Renal cortex interstitium (tissue), 11 donors: ENCODE measurements at regions not wholly inside any gene's neighbourhood (a gene's known extent, or its start where the extent isn't known, plus 50 kb on each side); places are given as distances from the start of the nearest gene placed in this dataset.
A peak's percentile ranks its signal among the peaks of the same experiment; 100 is the strongest.
"Not testable (repeated sequence)": the region's sequence is repeated elsewhere in the genome, so short reads cannot be mapped to it uniquely, and the experiment has no call there.

Source experiments
- DNase-seq, 11 donors: peaks; one replicate each; pipeline ENCODE4 v3.0.0-alpha.2; 2013; ENCODE audit warnings: low read depth in 9 of 11, low spot score in 4 of 11; ENCODE audit errors: extremely low read depth in 1 of 11

GRCh38 chr7:70895337-70896200, 236.4 kb upstream of the GALNT17 start:
- not testable (repeated sequence) for DNase-seq

GRCh38 chr7:70907259-70908247, 224.4 kb upstream of the GALNT17 start:
- no peak for DNase-seq

- no peak for DNase-seq
Measured at GRCh38 chr7:70913924-70914323, 218.0 kb upstream of the GALNT17 start.

DNA sequence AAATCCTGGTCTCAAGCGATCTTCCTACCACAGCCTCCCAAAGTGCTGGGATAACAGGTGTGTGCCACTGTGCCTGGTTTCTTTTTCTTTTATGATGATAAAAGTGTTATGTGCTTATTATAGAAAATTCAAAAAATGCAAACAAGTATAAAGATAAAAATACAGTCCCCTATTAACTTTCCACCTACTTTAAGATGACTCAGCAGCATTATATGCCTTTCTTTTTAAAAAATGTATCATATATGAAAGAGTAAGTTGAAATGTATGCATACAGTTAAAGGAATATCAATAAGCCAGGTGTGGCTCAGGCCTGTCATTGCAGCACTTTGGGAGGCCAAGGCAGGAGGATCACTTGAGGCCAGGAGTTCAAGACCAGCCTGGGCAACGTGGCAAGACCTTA, 216.9 kb upstream of the GALNT17 start:
- no peak for DNase-seq

- no peak for DNase-seq
Measured at GRCh38 chr7:70919481-70920073, 212.4 kb upstream of the GALNT17 start.

- peak; percentile 52 to 85 (median 62) for DNase-seq
Measured at GRCh38 chr7:70920876-70921275, 211.1 kb upstream of the GALNT17 start.

DNA sequence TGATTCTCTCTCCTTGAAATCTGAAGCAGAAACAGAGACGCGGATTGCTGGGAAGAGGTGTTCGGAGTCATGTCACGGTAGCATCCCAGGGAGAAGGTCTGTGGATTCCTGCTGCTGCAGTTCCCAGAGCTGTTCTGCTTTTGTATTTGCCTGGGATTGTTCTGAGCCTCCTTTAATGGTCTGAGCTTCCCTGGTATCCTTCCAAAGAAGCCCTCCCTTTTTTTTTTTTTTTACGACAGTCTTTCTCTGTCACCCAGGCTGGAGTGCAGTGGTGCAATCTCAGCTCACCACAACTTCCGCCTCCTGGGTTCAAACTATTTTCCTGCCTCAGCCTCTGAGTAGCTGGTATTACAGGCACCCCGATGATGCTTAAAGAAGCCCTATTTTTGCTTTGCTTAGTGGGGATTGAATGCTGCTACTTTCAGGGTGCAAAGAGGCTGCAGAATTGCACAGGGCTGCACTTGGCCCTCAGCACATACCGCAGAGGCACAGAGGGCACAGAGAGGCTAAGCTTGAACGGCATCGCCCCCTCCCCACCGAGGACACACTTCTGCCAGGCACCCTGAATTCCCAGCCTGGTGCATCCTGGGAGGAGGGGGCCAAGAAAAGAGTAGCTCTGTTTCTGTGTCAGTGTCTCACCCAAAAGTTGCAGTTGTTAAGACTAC, 208.6 kb upstream of the GALNT17 start:
- DNase-seq, result peak in 2 of 11 donors; percentile 6 to 8

GRCh38 chr7:70925411-70926115, 206.4 kb upstream of the GALNT17 start:
- no peak for DNase-seq

- DNase-seq, result peak; percentile 13 to 57 (median 35)
Measured at GRCh38 chr7:70926666-70927065, 205.3 kb upstream of the GALNT17 start.

DNA sequence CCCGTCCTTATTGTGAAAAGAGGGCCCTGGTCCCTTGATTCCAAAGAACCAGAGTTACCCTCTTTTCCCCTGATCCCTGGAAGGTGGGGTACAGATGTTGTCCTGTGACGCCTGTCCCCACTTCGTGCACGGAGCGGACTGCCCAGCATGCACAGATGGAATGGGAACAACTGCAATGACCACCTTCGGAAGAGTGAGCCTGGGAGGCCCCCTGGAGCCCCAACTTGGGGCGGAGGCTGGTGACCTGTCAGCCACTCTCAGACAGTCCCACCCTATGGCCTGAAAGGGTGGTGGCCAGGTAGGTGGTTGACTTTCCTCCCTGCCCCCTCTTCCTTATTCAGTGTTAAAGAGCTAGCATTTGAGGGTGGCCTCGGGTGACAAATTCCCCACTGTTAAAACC, 196.6 kb upstream of the GALNT17 start:
- DNase-seq, result no peak

DNA sequence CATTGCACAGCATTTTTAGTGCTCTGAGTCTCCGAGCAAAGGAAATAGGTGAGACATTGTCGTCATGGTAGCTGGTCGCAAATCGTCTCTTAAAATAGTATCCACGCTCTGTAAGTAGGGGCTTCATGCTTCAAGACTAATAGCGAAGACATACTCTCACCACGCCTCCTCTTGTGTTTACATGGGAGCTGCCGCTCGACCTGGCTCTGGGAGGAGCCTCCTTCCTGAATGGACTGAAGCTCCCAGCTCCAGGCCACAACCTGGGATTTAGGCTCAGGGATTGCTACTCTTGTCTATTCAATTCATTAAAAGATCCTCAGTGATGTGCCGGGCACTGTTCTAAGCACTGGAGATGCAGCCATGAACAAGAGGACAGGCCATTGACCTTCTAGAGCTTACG, 196.1 kb upstream of the GALNT17 start:
- no peak for DNase-seq

GRCh38 chr7:70937424-70937823, 194.5 kb upstream of the GALNT17 start:
- DNase-seq, result no peak

DNA sequence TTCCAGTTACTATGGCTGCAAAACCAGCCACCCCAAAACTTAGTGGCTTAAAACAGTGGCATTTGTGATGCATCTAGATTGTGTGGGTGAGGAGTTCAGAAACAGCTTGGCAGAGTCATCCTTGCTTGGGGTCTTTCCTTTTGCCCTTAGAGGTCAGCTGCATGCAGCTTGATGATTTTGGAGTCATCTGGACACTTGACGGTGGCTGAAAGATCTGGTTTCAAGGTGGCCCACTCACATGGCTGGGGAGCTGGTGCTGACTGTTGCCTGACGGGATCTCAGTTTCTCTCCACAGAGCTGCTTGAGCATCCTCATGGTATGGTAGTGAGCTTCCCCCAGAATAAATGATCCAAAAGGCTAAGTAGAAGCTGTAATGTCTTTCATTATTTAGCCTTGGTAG, 191.3 kb upstream of the GALNT17 start:
- no peak for DNase-seq

DNA sequence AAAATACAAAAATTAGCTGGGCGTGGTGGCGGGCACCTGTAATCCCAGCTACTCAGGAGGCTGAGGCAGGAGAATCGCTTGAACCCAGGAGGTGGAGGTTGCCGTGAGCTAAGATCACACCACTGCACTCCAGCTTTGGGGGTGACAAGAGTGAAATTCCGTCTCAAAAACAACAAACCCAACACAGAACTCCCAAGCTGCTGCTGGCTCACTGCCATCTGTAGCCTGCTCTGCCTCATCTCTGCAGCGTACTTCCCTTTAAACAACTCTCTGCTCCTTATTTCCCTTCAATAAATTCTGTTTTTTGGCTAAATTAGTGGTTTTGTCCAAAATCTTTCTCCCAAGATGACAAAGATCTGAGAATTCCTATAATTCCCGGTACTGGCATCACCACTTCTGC, 189.2 kb upstream of the GALNT17 start:
- DNase-seq, result peak in 1 of 11 donors; percentile 9

DNA sequence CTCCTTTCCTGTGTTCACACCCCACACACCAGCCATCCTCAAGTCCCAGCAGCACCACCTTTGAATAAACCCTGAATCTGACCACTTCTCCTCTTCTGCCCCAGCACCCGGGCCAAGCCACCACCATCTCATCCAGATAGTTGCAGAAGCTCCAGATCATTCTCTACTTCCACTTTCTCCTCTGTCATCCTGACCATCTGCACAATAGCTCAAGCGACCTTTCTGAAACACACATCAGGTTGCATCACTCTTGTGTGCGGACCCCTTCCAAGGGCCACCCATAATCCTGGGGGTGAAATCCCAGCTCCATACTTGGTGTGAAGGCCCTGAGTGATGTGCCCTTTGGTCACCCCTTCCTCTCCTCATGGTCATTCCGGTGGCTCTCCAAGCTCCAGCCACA, 187.4 kb upstream of the GALNT17 start:
- no peak for DNase-seq

DNA sequence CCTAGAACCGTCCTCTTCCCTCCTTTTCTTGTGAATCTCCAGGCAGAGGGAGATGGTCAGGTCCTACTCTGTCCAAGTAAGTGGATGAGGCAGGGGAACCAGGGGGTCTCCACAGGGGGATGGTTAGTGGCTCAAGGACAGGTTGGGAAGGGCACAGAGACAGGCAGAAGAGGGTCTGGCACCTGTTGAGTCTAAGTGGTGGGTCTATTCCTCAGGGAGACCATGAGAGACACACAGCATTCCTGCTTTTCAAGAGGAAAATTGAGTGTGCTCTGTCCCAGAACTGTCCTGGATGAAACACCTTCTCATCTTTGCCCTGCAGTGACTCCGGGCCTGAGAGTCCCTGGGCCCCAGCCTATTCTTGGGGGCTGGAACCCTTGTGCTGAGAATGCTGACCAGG, 184.8 kb upstream of the GALNT17 start:
- no peak for DNase-seq

DNA sequence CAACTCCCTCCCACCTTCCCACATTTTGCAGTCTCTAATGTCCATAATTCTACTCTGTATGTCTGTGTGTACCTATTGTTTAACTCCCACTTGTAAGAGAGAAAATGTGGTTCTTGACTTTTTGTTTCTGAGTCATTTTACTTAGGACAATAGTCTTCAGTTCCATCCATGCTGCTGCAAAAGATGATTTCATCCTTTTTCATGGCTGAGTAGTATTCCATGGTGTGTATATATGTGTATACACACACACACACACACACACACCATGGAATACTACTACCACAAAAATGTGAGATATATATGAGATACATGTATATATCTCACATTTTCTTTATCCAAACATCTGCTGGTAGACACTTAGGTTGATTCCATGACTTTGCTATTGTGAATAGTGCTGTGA, 182.1 kb upstream of the GALNT17 start:
- no peak for DNase-seq

DNA sequence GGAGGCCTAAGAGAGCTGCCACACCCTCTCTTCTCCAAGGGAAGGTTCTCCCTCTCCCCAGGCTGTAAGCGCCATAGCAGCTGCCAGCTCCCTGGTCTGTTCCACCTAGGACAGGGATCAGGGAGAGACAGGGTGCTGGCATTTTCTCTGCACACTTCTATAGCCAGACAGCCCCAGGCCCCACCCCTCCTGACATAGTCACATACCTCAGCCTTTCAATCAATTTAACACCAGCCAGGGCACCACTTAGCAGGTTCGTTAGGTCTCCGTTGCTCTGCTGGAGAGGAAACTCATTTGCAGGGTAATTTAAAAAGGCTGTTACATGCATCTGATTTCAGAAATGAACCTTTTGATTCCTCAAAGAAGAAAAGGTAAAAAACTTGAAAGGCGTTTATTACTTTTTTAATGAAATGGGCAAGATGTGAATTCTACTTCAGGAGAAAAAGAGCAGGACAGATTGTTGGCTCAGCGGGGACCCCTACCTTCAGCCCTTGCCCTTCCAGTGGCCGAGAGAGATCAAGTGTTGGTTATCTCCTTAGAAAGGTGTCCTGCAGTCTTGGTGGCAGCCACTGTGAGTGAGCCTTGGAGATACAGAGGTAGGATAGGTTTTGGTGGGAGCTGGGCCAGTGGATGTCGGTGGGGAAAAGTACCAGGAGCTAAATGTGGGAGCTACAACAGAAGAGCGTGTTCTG, 180.5 kb upstream of the GALNT17 start:
- DNase-seq, result no peak
